Posterior cingulate gyrus (tissue), 11 donors: ENCODE measurements at regions not wholly inside any gene's neighbourhood (a gene's known extent, or its start where the extent isn't known, plus 50 kb on each side); places are given as distances from the start of the nearest gene placed in this dataset.

Source experiments
- DNase-seq, 10 donors: peaks; one replicate each; pipeline versions ENCODE4 v3.0.0 to v3.0.0-alpha.2; 2020 to 2021; ENCODE audit warnings: mixed read lengths in 3 of 10
- intact Hi-C: fragments of 100-400 bp; cut with DNase I; formaldehyde crosslinking; loops from one replicate; pipeline ENCODE4 v1.15.1; 2023

GRCh38 chr7:12741951-12742575 lies 54.6 kb downstream of the ARL4A start:
- DNase-seq: no peak
- intact Hi-C loops: no loop called here

GRCh38 chr7:12746211-12746610 lies 58.8 kb downstream of the ARL4A start:
- intact Hi-C loops: no loop called here
- no peak for DNase-seq

- intact Hi-C loops: no loop called here
- no peak for DNase-seq
Measured at GRCh38 chr7:12747687-12748306, 60.4 kb downstream of the ARL4A start.

GRCh38 chr7:12749069-12749468 lies 61.6 kb downstream of the ARL4A start:
- intact Hi-C loops: no loop called here
- no peak for DNase-seq

- intact Hi-C loops: no loop called here
- DNase-seq: no peak
Measured at GRCh38 chr7:12749746-12750145, 62.3 kb downstream of the ARL4A start.

GRCh38 chr7:12751764-12752163 lies 64.3 kb downstream of the ARL4A start:
- DNase-seq: no peak
- intact Hi-C loops: no loop called here

- intact Hi-C loops: no loop called here
- DNase-seq: no peak
Measured at GRCh38 chr7:12754179-12754578, 66.7 kb downstream of the ARL4A start.

- DNase-seq: no peak
- intact Hi-C loops: no loop called here
Measured at GRCh38 chr7:12756821-12757220, 69.4 kb downstream of the ARL4A start.

- intact Hi-C loops: no loop called here
- DNase-seq: no peak
Measured at GRCh38 chr7:12757443-12757842, 70.0 kb downstream of the ARL4A start.

- intact Hi-C loops: no loop called here
Measured at GRCh38 chr7:12759151-12759550, 71.7 kb downstream of the ARL4A start.

GRCh38 chr7:12761111-12761510 lies 73.7 kb downstream of the ARL4A start:
- intact Hi-C loops: loop anchor here (10.0 kb wide), 1 partner anchor 66 kb away; no protein-coding TSS in a partner anchor

More at GRCh38 chr7:12759151-12759550, 71.7 kb downstream of the ARL4A start:
- no peak for DNase-seq

GRCh38 chr7:12761691-12762090 lies 74.3 kb downstream of the ARL4A start:
- intact Hi-C loops: loop anchor here (10.0 kb wide), 1 partner anchor 67 kb away; no protein-coding TSS in a partner anchor
- no peak for DNase-seq

More at GRCh38 chr7:12761111-12761510, 73.7 kb downstream of the ARL4A start:
- DNase-seq: no peak

- no peak for DNase-seq
- intact Hi-C loops: loop anchor here (10.0 kb wide), 1 partner anchor 70 kb away; no protein-coding TSS in a partner anchor
Measured at GRCh38 chr7:12764458-12764891, 77.0 kb downstream of the ARL4A start.

- intact Hi-C loops: loop anchor here (10.0 kb wide), 1 partner anchor 71 kb away; no protein-coding TSS in a partner anchor
Measured at GRCh38 chr7:12765431-12766100, 78.1 kb downstream of the ARL4A start.

GRCh38 chr7:12766416-12766815 lies 79.0 kb downstream of the ARL4A start:
- intact Hi-C loops: loop anchor here (10.0 kb wide), 1 partner anchor 72 kb away; no protein-coding TSS in a partner anchor
- DNase-seq: no peak

More at GRCh38 chr7:12765431-12766100, 78.1 kb downstream of the ARL4A start:
- DNase-seq: no peak

GRCh38 chr7:12768948-12769347 lies 81.5 kb downstream of the ARL4A start:
- intact Hi-C loops: loop anchor here (10.0 kb wide), 1 partner anchor 74 kb away; no protein-coding TSS in a partner anchor
- DNase-seq: no peak

GRCh38 chr7:12769444-12769843 lies 82.0 kb downstream of the ARL4A start:
- intact Hi-C loops: loop anchor here (10.0 kb wide), 1 partner anchor 75 kb away; no protein-coding TSS in a partner anchor
- no peak for DNase-seq

- DNase-seq: no peak
- intact Hi-C loops: no loop called here
Measured at GRCh38 chr7:12770227-12770975, 83.0 kb downstream of the ARL4A start.

GRCh38 chr7:12771378-12771877 lies 84.0 kb downstream of the ARL4A start:
- intact Hi-C loops: no loop called here
- peak in 6 of 10 donors; percentile 12 to 72 (median 38) for DNase-seq

GRCh38 chr7:12772768-12773167 lies 85.3 kb downstream of the ARL4A start:
- DNase-seq: no peak
- intact Hi-C loops: no loop called here
